Neuronal stem cell (in vitro differentiated cells): ENCODE measurements at regions not wholly inside any gene's neighbourhood (a gene's known extent, or its start where the extent isn't known, plus 50 kb on each side); places are given as distances from the start of the nearest gene placed in this dataset.

Experiments used
- DNase-seq: peaks from one replicate; pipeline ENCODE4 v3.0.0-alpha.2; 2013; ENCODE audit warnings: low spot score
- H2AFZ ChIP-seq: one replicate; pipeline ENCODE4 v1.6.1; 2013; ENCODE audit warnings: mild to moderate bottlenecking, low read length, inconsistent platforms
- H2AK5ac ChIP-seq: 2 replicates; pipeline ENCODE4 v1.6.1; 2013; ENCODE audit warnings: low read depth, mild to moderate bottlenecking, inconsistent platforms, low read length, moderate library complexity, mixed read lengths
- H2BK120ac ChIP-seq: 2 replicates; pipeline ENCODE4 v1.6.1; 2013; ENCODE audit warnings: low read depth, mild to moderate bottlenecking, inconsistent platforms, low read length, moderate library complexity, mixed read lengths
- H2BK12ac ChIP-seq: one replicate; pipeline ENCODE4 v1.6.1; 2013; ENCODE audit warnings: low read length, inconsistent platforms
- H2BK15ac ChIP-seq: 2 replicates; pipeline ENCODE4 v1.6.1; 2013; ENCODE audit warnings: mild to moderate bottlenecking, low read length, inconsistent platforms, mixed read lengths
- H2BK5ac ChIP-seq: one replicate; pipeline ENCODE4 v1.6.1; 2013; ENCODE audit warnings: inconsistent platforms, mild to moderate bottlenecking, low read length, moderate library complexity
- H3K14ac ChIP-seq: one replicate; pipeline ENCODE4 v1.6.1; 2013; ENCODE audit warnings: low read length, inconsistent platforms
- H3K18ac ChIP-seq: 2 replicates; pipeline ENCODE4 v1.6.1; 2013; ENCODE audit warnings: low read length, inconsistent platforms
- H3K23ac ChIP-seq: 2 replicates; pipeline ENCODE4 v1.6.1; 2013; ENCODE audit warnings: low read depth, mild to moderate bottlenecking, mixed read lengths, low read length, inconsistent platforms; ENCODE audit not compliant: poor library complexity
- H3K27ac ChIP-seq: replicated peaks from 3 replicates; pipeline ENCODE4 v1.5.1; 2013; ENCODE audit warnings: low read length, inconsistent platforms
- H3K27me3 ChIP-seq, 3 experiments: 2 replicates each; pipeline ENCODE4 v1.6.1; 2013; ENCODE audit warnings: low read length in 3 of 3, mild to moderate bottlenecking in 2 of 3, inconsistent platforms in 1 of 3, low read depth in 1 of 3, mixed read lengths in 1 of 3, moderate library complexity in 1 of 3; ENCODE audit not compliant: control insufficient read depth in 3 of 3, insufficient read depth in 3 of 3
- H3K36me3 ChIP-seq, 2 donors: replicated peaks in 1 of 2; 2 replicates each; pipeline ENCODE4 v1.6.1; 2013; ENCODE audit warnings: low read length in 2 of 2; ENCODE audit not compliant: control insufficient read depth in 2 of 2, insufficient read depth in 2 of 2
- H3K4ac ChIP-seq: 2 replicates; pipeline ENCODE4 v1.6.1; 2013; ENCODE audit warnings: inconsistent platforms, mild to moderate bottlenecking, low read length, moderate library complexity
- H3K4me1 ChIP-seq, 2 donors: 1 replicate in 1 of 2; 2 replicates in 1 of 2; pipeline ENCODE4 v1.6.1; 2013; ENCODE audit warnings: low read length in 2 of 2, low read depth in 1 of 2; ENCODE audit not compliant: control insufficient read depth in 2 of 2, insufficient read depth in 1 of 2
- H3K4me2 ChIP-seq: one replicate; pipeline ENCODE4 v1.6.1; 2013; ENCODE audit warnings: mild to moderate bottlenecking, low read length, inconsistent platforms; ENCODE audit not compliant: insufficient read depth, poor library complexity, severe bottlenecking
- H3K4me3 ChIP-seq, 2 donors: 2 replicates each; pipeline ENCODE4 v1.5.1; 2013; ENCODE audit warnings: low read length in 2 of 2, mild to moderate bottlenecking in 2 of 2, inconsistent platforms in 1 of 2, moderate library complexity in 1 of 2
- H3K79me1 ChIP-seq: one replicate; pipeline ENCODE4 v1.6.1; 2013; ENCODE audit warnings: low read depth, mild to moderate bottlenecking, inconsistent platforms, low read length, moderate library complexity
- H3K9ac ChIP-seq: one replicate; pipeline ENCODE4 v1.6.1; 2013; ENCODE audit warnings: mild to moderate bottlenecking, low read depth, low read length, inconsistent platforms; ENCODE audit not compliant: poor library complexity
- H3K9me3 ChIP-seq, 2 donors: replicated peaks in 1 of 2; 2 replicates each; pipeline versions ENCODE3 to v1.6.1; 2013; ENCODE audit warnings: low read length in 2 of 2, mild to moderate bottlenecking in 2 of 2, inconsistent platforms in 1 of 2, low read depth in 1 of 2, mixed read lengths in 1 of 2, moderate library complexity in 1 of 2; ENCODE audit not compliant: control insufficient read depth in 2 of 2, insufficient read depth in 1 of 2
- H4K8ac ChIP-seq: one replicate; pipeline ENCODE4 v1.6.1; 2013; ENCODE audit warnings: low read depth, mild to moderate bottlenecking, inconsistent platforms, low read length, moderate library complexity
- H4K91ac ChIP-seq: one replicate; pipeline ENCODE4 v1.6.1; 2013; ENCODE audit warnings: low read length, low read depth, mild to moderate bottlenecking, inconsistent platforms; ENCODE audit not compliant: poor library complexity
- WGBS, 2 donors: extraction: QIAGEN DNeasy Blood & Tissue Kit; methylation state at CpG; one replicate each; pipeline ENCODE4 v1.1.7; 2013; ENCODE audit warnings: missing lambda C conversion rate in 2 of 2, mixed read lengths in 1 of 2; ENCODE audit not compliant: insufficient read length in 2 of 2, insufficient replicate concordance in 1 of 2; ENCODE audit errors: extremely low coverage in 2 of 2; 5-methylcytosine and 5-hydroxymethylcytosine counted together

DNA sequence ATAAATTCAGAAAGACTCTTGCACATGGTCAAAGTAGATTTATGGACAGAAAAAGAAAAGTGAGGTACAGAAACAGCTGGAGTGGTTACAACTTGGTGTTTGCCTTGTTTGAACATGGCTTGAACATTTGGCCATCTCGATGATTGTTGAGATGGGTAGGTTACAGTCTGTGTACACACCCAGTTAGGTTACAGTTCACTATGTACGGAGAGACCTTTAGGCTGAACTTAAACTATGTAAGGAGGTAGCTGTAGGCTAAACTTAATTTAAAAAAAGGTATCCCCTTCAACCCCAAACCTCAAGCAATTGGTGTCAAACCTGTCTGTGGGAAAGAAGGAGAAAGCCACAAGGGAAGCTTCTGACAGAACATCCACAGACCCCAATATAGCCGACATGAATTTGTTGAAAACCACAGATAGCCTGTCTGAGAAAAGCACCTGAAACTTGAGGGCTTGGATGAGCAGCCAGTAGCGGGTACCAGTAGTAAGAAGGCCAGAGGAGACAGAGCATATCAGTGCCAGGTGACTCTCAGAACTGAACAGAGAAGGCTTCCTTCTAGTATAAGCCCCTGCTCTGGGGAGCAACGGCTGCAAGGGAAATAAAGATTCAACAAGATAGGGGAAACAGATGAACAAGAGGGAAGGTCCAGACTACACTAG lies 247.9 kb upstream of the GALNTL6 start:
- no peak overlapping the region for H2BK15ac ChIP-seq
- no peak overlapping the region for H2AFZ ChIP-seq
- no peak overlapping the region for H4K8ac ChIP-seq
- no peaks in the 10 kb centered on the region for H3K27me3 ChIP-seq
- H2BK12ac ChIP-seq = no peak overlapping the region
- H3K4me1 ChIP-seq = no peaks in the 10 kb centered on the region
- H3K9me3 ChIP-seq = no peaks in the 10 kb centered on the region
- H4K91ac ChIP-seq = no peak overlapping the region
- H3K4me2 ChIP-seq = no peak overlapping the region
- no peak for DNase-seq
- H3K14ac ChIP-seq = no peak overlapping the region
- no peak overlapping the region for H3K9ac ChIP-seq
- no peak overlapping the region for H3K4ac ChIP-seq
- no peak overlapping the region for H2BK5ac ChIP-seq
- no peaks in the 10 kb centered on the region for H3K79me1 ChIP-seq
- WGBS, 2 donors = no CpG with 5 or more reads among the region's 5 CpGs
- no peak overlapping the region for H2BK120ac ChIP-seq
- no peak overlapping the region for H3K27ac ChIP-seq
- no peaks in the 10 kb centered on the region for H3K36me3 ChIP-seq
- H3K18ac ChIP-seq = no peak overlapping the region
- no peak overlapping the region for H3K23ac ChIP-seq
- H3K4me3 ChIP-seq = no peak overlapping the region
- no peak overlapping the region for H2AK5ac ChIP-seq

- Histone ChIP-seq H4K8ac (no peak overlapping the region), H3K27me3 (no peaks in the 10 kb centered on the region), H2BK15ac (no peak overlapping the region), H2BK120ac (no peak overlapping the region), H3K14ac (no peak overlapping the region), H2AFZ (no peak overlapping the region), H3K9ac (no peak overlapping the region), H3K4ac (no peak overlapping the region), H2BK5ac (no peak overlapping the region), H3K9me3 (peaks cover 0 to 1% of the 10 kb centered on the region in 2 donors), H3K18ac (no peak overlapping the region), H2AK5ac (no peak overlapping the region), H3K4me3 (no peak overlapping the region), H4K91ac (no peak overlapping the region), H3K23ac (no peak overlapping the region), H2BK12ac (no peak overlapping the region), H3K79me1 (no peaks in the 10 kb centered on the region), H3K36me3 (no peaks in the 10 kb centered on the region), H3K4me1 (no peaks in the 10 kb centered on the region), H3K4me2 (no peak overlapping the region), H3K27ac (no peak overlapping the region)
- DNase-seq = no peak
- no CpG with 5 or more reads among the region's 1 CpG for WGBS, 2 donors
Measured at GRCh38 chr4:171561419-171561818, 251.8 kb upstream of the GALNTL6 start.

GRCh38 chr4:171553961-171554360 lies 259.2 kb upstream of the GALNTL6 start:
- H4K8ac ChIP-seq = no peak overlapping the region
- no peak overlapping the region for H3K18ac ChIP-seq
- no peak overlapping the region for H2AK5ac ChIP-seq
- WGBS, 2 donors = no CpG with 5 or more reads among the region's 5 CpGs
- H2BK12ac ChIP-seq = no peak overlapping the region
- DNase-seq = no peak
- H3K4me1 ChIP-seq = peaks cover 2 to 5% of the 10 kb centered on the region in 2 donors
- no peak overlapping the region for H2BK120ac ChIP-seq
- H2BK15ac ChIP-seq = no peak overlapping the region
- H2BK5ac ChIP-seq = no peak overlapping the region
- no peak overlapping the region for H3K14ac ChIP-seq
- no peak overlapping the region for H2AFZ ChIP-seq
- H3K27me3 ChIP-seq = no peaks in the 10 kb centered on the region
- peaks cover 0 to 1% of the 10 kb centered on the region in 2 donors for H3K9me3 ChIP-seq
- no peak overlapping the region for H3K4ac ChIP-seq
- no peak overlapping the region for H3K4me2 ChIP-seq
- H3K23ac ChIP-seq = no peak overlapping the region
- H4K91ac ChIP-seq = no peak overlapping the region
- no peaks in the 10 kb centered on the region for H3K79me1 ChIP-seq
- no peaks in the 10 kb centered on the region for H3K36me3 ChIP-seq
- no peak overlapping the region for H3K27ac ChIP-seq
- H3K4me3 ChIP-seq = no peak overlapping the region
- H3K9ac ChIP-seq = no peak overlapping the region

GRCh38 chr4:171542640-171543039 lies 270.6 kb upstream of the GALNTL6 start:
- no peak for DNase-seq
- no peak overlapping the region for H2BK15ac ChIP-seq
- no peaks in the 10 kb centered on the region for H3K9me3 ChIP-seq
- H2BK12ac ChIP-seq = no peak overlapping the region
- no peak overlapping the region for H3K27ac ChIP-seq
- H3K36me3 ChIP-seq = no peaks in the 10 kb centered on the region
- no peak overlapping the region for H2AFZ ChIP-seq
- H3K14ac ChIP-seq = no peak overlapping the region
- H3K27me3 ChIP-seq = no peaks in the 10 kb centered on the region
- no peaks in the 10 kb centered on the region for H3K79me1 ChIP-seq
- H3K4ac ChIP-seq = no peak overlapping the region
- H3K4me1 ChIP-seq = no peaks in the 10 kb centered on the region
- H2BK5ac ChIP-seq = no peak overlapping the region
- no CpG with 5 or more reads among the region's 2 CpGs for WGBS, 2 donors
- H2AK5ac ChIP-seq = no peak overlapping the region
- no peak overlapping the region for H4K91ac ChIP-seq
- H3K18ac ChIP-seq = no peak overlapping the region
- H3K9ac ChIP-seq = no peak overlapping the region
- no peak overlapping the region for H3K4me2 ChIP-seq
- no peak overlapping the region for H4K8ac ChIP-seq
- no peak overlapping the region for H3K23ac ChIP-seq
- H2BK120ac ChIP-seq = no peak overlapping the region
- H3K4me3 ChIP-seq = no peak overlapping the region
